ENCODE measurements at regions not wholly inside any gene's neighbourhood (a gene's known extent, or its start where the extent isn't known, plus 50 kb on each side); places are given as distances from the start of the nearest gene placed in this dataset.

- Histone ChIP-seq H3K36me3 (no peaks in the 10 kb centered on the region), H3K9me3 (no peaks in the 10 kb centered on the region), H3K4me3 (no peak overlapping the region), H3K27ac (no peak overlapping the region), H3K4me1 (no peaks in the 10 kb centered on the region), H3K27me3 (no peaks in the 10 kb centered on the region)
- WGBS, result 59% methylated on average over 6 of the region's 6 CpGs
- no peak for DNase-seq (ENCODE audit: low spot score in 2 of 2)
- no peak for TF ChIP-seq POLR2AphosphoS5 (IDR thresholded peaks at IDR 0.05)
- TF ChIP-seq, protein P1, sequence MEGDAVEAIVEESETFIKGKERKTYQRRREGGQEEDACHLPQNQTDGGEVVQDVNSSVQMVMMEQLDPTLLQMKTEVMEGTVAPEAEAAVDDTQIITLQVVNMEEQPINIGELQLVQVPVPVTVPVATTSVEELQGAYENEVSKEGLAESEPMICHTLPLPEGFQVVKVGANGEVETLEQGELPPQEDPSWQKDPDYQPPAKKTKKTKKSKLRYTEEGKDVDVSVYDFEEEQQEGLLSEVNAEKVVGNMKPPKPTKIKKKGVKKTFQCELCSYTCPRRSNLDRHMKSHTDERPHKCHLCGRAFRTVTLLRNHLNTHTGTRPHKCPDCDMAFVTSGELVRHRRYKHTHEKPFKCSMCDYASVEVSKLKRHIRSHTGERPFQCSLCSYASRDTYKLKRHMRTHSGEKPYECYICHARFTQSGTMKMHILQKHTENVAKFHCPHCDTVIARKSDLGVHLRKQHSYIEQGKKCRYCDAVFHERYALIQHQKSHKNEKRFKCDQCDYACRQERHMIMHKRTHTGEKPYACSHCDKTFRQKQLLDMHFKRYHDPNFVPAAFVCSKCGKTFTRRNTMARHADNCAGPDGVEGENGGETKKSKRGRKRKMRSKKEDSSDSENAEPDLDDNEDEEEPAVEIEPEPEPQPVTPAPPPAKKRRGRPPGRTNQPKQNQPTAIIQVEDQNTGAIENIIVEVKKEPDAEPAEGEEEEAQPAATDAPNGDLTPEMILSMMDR (IDR thresholded peaks at IDR 0.05), result no peak
- TF ChIP-seq EP300 (IDR thresholded peaks at IDR 0.05), result no peak
- TF ChIP-seq POLR2A (IDR thresholded peaks at IDR 0.05), result no peak
Observed at GRCh38 chr16:54677308-54677950, 253.2 kb upstream of the IRX5 start.

DNA sequence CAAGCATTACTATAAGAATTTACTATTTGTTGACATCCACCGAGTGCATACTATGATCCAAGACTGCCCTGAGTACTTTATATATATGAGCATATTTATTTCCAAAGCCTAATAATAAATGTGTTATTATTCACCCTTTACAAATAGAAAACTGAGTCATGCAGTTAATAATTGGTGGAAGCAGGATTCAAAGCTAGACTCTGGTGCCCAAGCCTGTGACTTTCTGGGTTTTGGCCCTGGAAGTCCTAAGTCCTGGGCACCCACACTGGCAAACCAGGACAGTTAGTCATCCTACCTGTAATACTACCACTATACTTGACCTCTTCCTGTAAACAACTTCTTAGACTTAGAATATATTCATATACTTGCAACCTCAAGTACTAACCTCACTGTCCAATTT is 257.4 kb upstream of the IRX5 start:
- no peak for DNase-seq (ENCODE audit: low spot score in 2 of 2)
- 91% methylated on average over 1 of the region's 1 CpG for WGBS
- Histone ChIP-seq H3K4me3 (no peak overlapping the region), H3K36me3 (no peaks in the 10 kb centered on the region), H3K9me3 (no peaks in the 10 kb centered on the region), H3K27me3 (no peaks in the 10 kb centered on the region), H3K27ac (no peak overlapping the region), H3K4me1 (no peaks in the 10 kb centered on the region)
- TF ChIP-seq POLR2A (IDR thresholded peaks at IDR 0.05) (no peak), POLR2AphosphoS5 (IDR thresholded peaks at IDR 0.05) (no peak), EP300 (IDR thresholded peaks at IDR 0.05) (no peak)
- TF ChIP-seq, protein P1 (IDR thresholded peaks at IDR 0.05), result no peak

DNA sequence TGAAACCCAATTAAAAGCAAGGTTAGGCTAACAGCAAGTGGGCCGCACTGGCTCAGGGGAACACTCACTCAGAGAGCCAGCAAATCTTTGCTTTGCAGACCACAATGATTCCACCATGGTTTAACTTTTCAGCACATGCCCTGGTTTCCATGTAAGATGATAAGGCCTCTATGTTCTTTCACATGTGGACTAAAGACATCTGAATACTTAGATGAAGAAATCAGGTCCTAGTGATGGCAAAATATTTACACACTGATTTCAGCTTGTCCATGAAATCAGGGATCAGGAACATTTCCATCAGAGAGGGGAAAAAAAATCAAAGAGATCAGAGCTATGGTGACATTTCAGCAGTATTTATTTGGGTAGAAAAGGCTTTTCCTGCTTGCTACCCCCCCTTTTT is 258.2 kb upstream of the IRX5 start:
- Histone ChIP-seq H3K27me3 (no peaks in the 10 kb centered on the region), H3K27ac (no peak overlapping the region), H3K36me3 (no peaks in the 10 kb centered on the region), H3K9me3 (no peaks in the 10 kb centered on the region), H3K4me3 (no peak overlapping the region), H3K4me1 (no peaks in the 10 kb centered on the region)
- DNase-seq (ENCODE audit: low spot score in 2 of 2), result no peak
- TF ChIP-seq, protein P1 (IDR thresholded peaks at IDR 0.05), result no peak
- TF ChIP-seq EP300 (IDR thresholded peaks at IDR 0.05) (no peak), POLR2A (IDR thresholded peaks at IDR 0.05) (no peak), POLR2AphosphoS5 (IDR thresholded peaks at IDR 0.05) (no peak)
- 100% methylated on average over 1 of the region's 1 CpG for WGBS

- Histone ChIP-seq H3K27ac (no peak overlapping the region), H3K4me3 (no peak overlapping the region), H3K4me1 (peaks cover 35% of the 10 kb centered on the region), H3K9me3 (no peaks in the 10 kb centered on the region), H3K27me3 (no peaks in the 10 kb centered on the region), H3K36me3 (no peaks in the 10 kb centered on the region)
- TF ChIP-seq POLR2A (IDR thresholded peaks at IDR 0.05) (no peak), EP300 (IDR thresholded peaks at IDR 0.05) (no peak), POLR2AphosphoS5 (IDR thresholded peaks at IDR 0.05) (no peak)
- TF ChIP-seq, protein P1 (IDR thresholded peaks at IDR 0.05), result no peak
- WGBS, result 64% methylated on average over 2 of the region's 2 CpGs
- no peak for DNase-seq (ENCODE audit: low spot score in 2 of 2)
Observed at GRCh38 chr16:54657709-54658102, 273.0 kb upstream of the IRX5 start.

DNA sequence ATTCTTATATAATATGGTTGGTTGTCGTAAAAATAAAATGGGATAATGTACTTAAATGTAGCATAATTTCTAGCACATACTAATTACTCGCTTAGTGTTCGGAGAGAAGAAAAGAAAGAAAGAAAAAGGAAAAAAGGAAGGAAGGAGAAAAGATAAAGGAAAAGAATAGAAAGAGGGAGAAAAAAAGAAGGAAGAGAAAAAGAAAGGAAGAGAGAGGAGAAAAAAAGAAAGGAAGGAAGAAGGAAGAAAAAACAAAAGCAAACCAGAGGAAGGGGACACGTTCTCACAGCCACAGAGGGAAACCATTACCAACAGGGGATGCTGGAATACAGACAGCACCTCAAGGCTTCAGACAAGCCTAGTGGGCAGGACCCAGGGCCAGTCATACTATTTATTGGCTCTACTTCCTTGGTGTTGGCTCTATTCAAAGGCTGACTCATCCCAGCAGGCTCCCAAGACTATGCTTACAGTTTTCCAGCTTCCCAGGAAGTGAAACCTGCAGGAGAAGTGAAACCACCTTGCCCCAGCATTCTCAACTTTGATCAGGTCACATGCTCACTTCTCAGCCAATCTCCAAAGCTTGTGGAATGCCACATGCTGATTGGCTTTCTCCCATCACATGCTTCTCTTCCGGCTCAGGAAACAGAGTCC is 273.5 kb upstream of the IRX5 start:
- H3K27ac ChIP-seq, result no peak overlapping the region
- DNase-seq (ENCODE audit: low spot score in 2 of 2), result no peak
- H3K27me3 ChIP-seq, result no peaks in the 10 kb centered on the region
- H3K4me1 ChIP-seq, result peaks cover 35% of the 10 kb centered on the region
- H3K9me3 ChIP-seq, result no peaks in the 10 kb centered on the region
- TF ChIP-seq POLR2AphosphoS5 (IDR thresholded peaks at IDR 0.05) (no peak), POLR2A (IDR thresholded peaks at IDR 0.05) (no peak), EP300 (IDR thresholded peaks at IDR 0.05) (no peak)
- TF ChIP-seq, protein P1 (IDR thresholded peaks at IDR 0.05), result no peak
- H3K4me3 ChIP-seq, result no peak overlapping the region
- 66% methylated on average over 5 of the region's 5 CpGs for WGBS
- no peaks in the 10 kb centered on the region for H3K36me3 ChIP-seq

All from suprapubic skin (tissue), 4 donors.